ENCODE measurements at regions not wholly inside any gene's neighbourhood (a gene's known extent, or its start where the extent isn't known, plus 50 kb on each side); places are given as distances from the start of the nearest gene placed in this dataset.
"Not testable (repeated sequence)": the region's sequence is repeated elsewhere in the genome, so short reads cannot be mapped to it uniquely, and the experiment has no call there.

GRCh38 chr15:62503451-62503850, 338.4 kb upstream of the C2CD4B start:
- Mint-ChIP-seq H3K4me3 (no peak overlapping the region), H3K27ac (no peak overlapping the region), H3K9me3 (no peaks in the 10 kb centered on the region), H3K27me3 (peaks cover 6 to 22% of the 10 kb centered on the region in 2 donors), H3K36me3 (no peaks in the 10 kb centered on the region), H3K4me1 (ENCODE audit: low read depth in 2 of 2) (peaks cover 0 to 6% of the 10 kb centered on the region in 2 donors)
- ATAC-seq (no peak), DNase-seq (ENCODE audit: low spot score) (no peak)

- Mint-ChIP-seq H3K27ac (no peak overlapping the region), H3K9me3 (no peaks in the 10 kb centered on the region), H3K4me1 (ENCODE audit: low read depth in 2 of 2) (peaks cover 0 to 6% of the 10 kb centered on the region in 2 donors), H3K4me3 (no peak overlapping the region), H3K27me3 (peaks cover 6 to 27% of the 10 kb centered on the region in 2 donors), H3K36me3 (no peaks in the 10 kb centered on the region)
- ATAC-seq (no peak), DNase-seq (ENCODE audit: low spot score) (no peak)
Observed at GRCh38 chr15:62505762-62506161, 340.7 kb upstream of the C2CD4B start.

- Mint-ChIP-seq H3K27ac (no peak overlapping the region), H3K36me3 (no peaks in the 10 kb centered on the region), H3K4me3 (no peak overlapping the region), H3K4me1 (ENCODE audit: low read depth in 2 of 2) (peaks cover 0 to 6% of the 10 kb centered on the region in 2 donors), H3K9me3 (no peaks in the 10 kb centered on the region), H3K27me3 (peaks cover 6 to 27% of the 10 kb centered on the region in 2 donors)
- no peak for DNase-seq (ENCODE audit: low spot score)
- no peak for ATAC-seq
Observed at GRCh38 chr15:62506217-62506805, 341.2 kb upstream of the C2CD4B start.

- DNase-seq (ENCODE audit: low spot score) (no peak), ATAC-seq (no peak)
- Mint-ChIP-seq H3K9me3 (no peaks in the 10 kb centered on the region), H3K27ac (no peak overlapping the region), H3K4me3 (no peak overlapping the region), H3K36me3 (no peaks in the 10 kb centered on the region), H3K27me3 (peaks cover 15 to 29% of the 10 kb centered on the region in 2 donors), H3K4me1 (ENCODE audit: low read depth in 2 of 2) (peaks cover 0 to 1% of the 10 kb centered on the region in 2 donors)
Observed at GRCh38 chr15:62509395-62509958, 344.4 kb upstream of the C2CD4B start.

GRCh38 chr15:62510791-62511190, 345.7 kb upstream of the C2CD4B start:
- no peak overlapping the region for H3K27ac Mint-ChIP-seq
- H3K4me1 Mint-ChIP-seq (ENCODE audit: low read depth in 2 of 2) = no peaks in the 10 kb centered on the region
- DNase-seq (ENCODE audit: low spot score) = no peak

GRCh38 chr15:62512904-62513303, 347.8 kb upstream of the C2CD4B start:
- peaks cover 26 to 46% of the 10 kb centered on the region in 2 donors for H3K27me3 Mint-ChIP-seq
- no peaks in the 10 kb centered on the region for H3K9me3 Mint-ChIP-seq
- ATAC-seq = no peak
- DNase-seq (ENCODE audit: low spot score) = no peak
- H3K4me1 Mint-ChIP-seq (ENCODE audit: low read depth in 2 of 2) = no peaks in the 10 kb centered on the region
- no peak overlapping the region for H3K4me3 Mint-ChIP-seq
- H3K27ac Mint-ChIP-seq = no peak overlapping the region
- H3K36me3 Mint-ChIP-seq = no peaks in the 10 kb centered on the region

More at GRCh38 chr15:62510791-62511190, 345.7 kb upstream of the C2CD4B start:
- no peaks in the 10 kb centered on the region for H3K36me3 Mint-ChIP-seq
- H3K9me3 Mint-ChIP-seq = no peaks in the 10 kb centered on the region
- H3K27me3 Mint-ChIP-seq = peaks cover 19 to 38% of the 10 kb centered on the region in 2 donors
- no peak overlapping the region for H3K4me3 Mint-ChIP-seq
- no peak for ATAC-seq

GRCh38 chr15:62513893-62514292, 348.8 kb upstream of the C2CD4B start:
- no peak for ATAC-seq
- H3K27ac Mint-ChIP-seq = no peak overlapping the region
- no peaks in the 10 kb centered on the region for H3K36me3 Mint-ChIP-seq

GRCh38 chr15:62515696-62516395, 350.8 kb upstream of the C2CD4B start:
- H3K36me3 Mint-ChIP-seq = no peaks in the 10 kb centered on the region
- H3K4me3 Mint-ChIP-seq = no peak overlapping the region
- H3K4me1 Mint-ChIP-seq (ENCODE audit: low read depth in 2 of 2) = no peaks in the 10 kb centered on the region
- DNase-seq (ENCODE audit: low spot score) (no peak), ATAC-seq (no peak)
- H3K27me3 Mint-ChIP-seq = peaks cover 30 to 49% of the 10 kb centered on the region in 2 donors
- H3K27ac Mint-ChIP-seq = no peak overlapping the region
- H3K9me3 Mint-ChIP-seq = no peaks in the 10 kb centered on the region

More at GRCh38 chr15:62513893-62514292, 348.8 kb upstream of the C2CD4B start:
- no peak for DNase-seq (ENCODE audit: low spot score)
- H3K4me3 Mint-ChIP-seq = no peak overlapping the region
- H3K4me1 Mint-ChIP-seq (ENCODE audit: low read depth in 2 of 2) = no peaks in the 10 kb centered on the region
- H3K9me3 Mint-ChIP-seq = no peaks in the 10 kb centered on the region
- peaks cover 26 to 43% of the 10 kb centered on the region in 2 donors for H3K27me3 Mint-ChIP-seq

- Mint-ChIP-seq H3K36me3 (no peaks in the 10 kb centered on the region), H3K4me3 (no peak overlapping the region), H3K4me1 (ENCODE audit: low read depth in 2 of 2) (no peaks in the 10 kb centered on the region), H3K27ac (no peak overlapping the region), H3K9me3 (no peaks in the 10 kb centered on the region), H3K27me3 (peaks cover 31 to 47% of the 10 kb centered on the region in 2 donors)
- ATAC-seq = no peak
- DNase-seq (ENCODE audit: low spot score) = no peak
Observed at GRCh38 chr15:62517541-62517940, 352.5 kb upstream of the C2CD4B start.

- ATAC-seq; H3K27ac Mint-ChIP-seq; H3K36me3 Mint-ChIP-seq; H3K4me3 Mint-ChIP-seq; H3K4me1 Mint-ChIP-seq (ENCODE audit: low read depth in 2 of 2); H3K9me3 Mint-ChIP-seq; DNase-seq (ENCODE audit: low spot score): not testable (repeated sequence)
- H3K27me3 Mint-ChIP-seq = peaks cover 23 to 46% of the 10 kb centered on the region in 2 donors
Observed at GRCh38 chr15:62518666-62519065, 353.6 kb upstream of the C2CD4B start.

- DNase-seq (ENCODE audit: low spot score) = no peak
- peaks cover 21 to 44% of the 10 kb centered on the region in 2 donors for H3K27me3 Mint-ChIP-seq
- H3K4me1 Mint-ChIP-seq (ENCODE audit: low read depth in 2 of 2) = no peaks in the 10 kb centered on the region
- no peak overlapping the region for H3K27ac Mint-ChIP-seq
- H3K4me3 Mint-ChIP-seq = no peak overlapping the region
- H3K9me3 Mint-ChIP-seq = no peaks in the 10 kb centered on the region
- ATAC-seq = no peak
- H3K36me3 Mint-ChIP-seq = no peaks in the 10 kb centered on the region
Observed at GRCh38 chr15:62519900-62520299, 354.8 kb upstream of the C2CD4B start.

- Mint-ChIP-seq H3K4me1 (ENCODE audit: low read depth in 2 of 2) (no peaks in the 10 kb centered on the region), H3K4me3 (no peak overlapping the region), H3K27me3 (peaks cover 20 to 42% of the 10 kb centered on the region in 2 donors), H3K36me3 (no peaks in the 10 kb centered on the region), H3K9me3 (no peaks in the 10 kb centered on the region), H3K27ac (no peak overlapping the region)
- no peak for ATAC-seq
- no peak for DNase-seq (ENCODE audit: low spot score)
Observed at GRCh38 chr15:62520887-62521286, 355.8 kb upstream of the C2CD4B start.

- no peaks in the 10 kb centered on the region for H3K9me3 Mint-ChIP-seq
- DNase-seq (ENCODE audit: low spot score) (no peak), ATAC-seq (no peak)
- no peak overlapping the region for H3K4me3 Mint-ChIP-seq
- H3K27me3 Mint-ChIP-seq = peaks cover 20 to 41% of the 10 kb centered on the region in 2 donors
- H3K27ac Mint-ChIP-seq = no peak overlapping the region
- H3K36me3 Mint-ChIP-seq = no peaks in the 10 kb centered on the region
- H3K4me1 Mint-ChIP-seq (ENCODE audit: low read depth in 2 of 2) = no peaks in the 10 kb centered on the region
Observed at GRCh38 chr15:62521396-62521795, 356.3 kb upstream of the C2CD4B start.

GRCh38 chr15:62524848-62525247, 359.8 kb upstream of the C2CD4B start:
- no peaks in the 10 kb centered on the region for H3K9me3 Mint-ChIP-seq
- no peak overlapping the region for H3K27ac Mint-ChIP-seq
- ATAC-seq = no peak
- H3K36me3 Mint-ChIP-seq = no peaks in the 10 kb centered on the region
- no peak overlapping the region for H3K4me3 Mint-ChIP-seq
- no peak for DNase-seq (ENCODE audit: low spot score)
- H3K27me3 Mint-ChIP-seq = peaks cover 18 to 35% of the 10 kb centered on the region in 2 donors
- H3K4me1 Mint-ChIP-seq (ENCODE audit: low read depth in 2 of 2) = no peaks in the 10 kb centered on the region

Measured in natural killer cell treated with Interleukin-12 subunit alpha and Interleukin-12 subunit beta and Interleukin-15 and Interleukin-18, amount 100 ng/mL, for 72 hours (primary cell).